T47D (cell line): ENCODE measurements at regions not wholly inside any gene's neighbourhood (a gene's known extent, or its start where the extent isn't known, plus 50 kb on each side); places are given as distances from the start of the nearest gene placed in this dataset.

Experiments
- DNase-seq, 2 experiments: peaks; one replicate each; pipeline versions ENCODE4 v3.0.0 to v3.0.0-alpha.2; 2011 to 2012; ENCODE audit warnings: low read depth in 1 of 2, low spot score in 1 of 2
- JUND ChIP-seq: IDR thresholded peaks from 2 replicates; pipeline ENCODE4 v1.6.1; 2012; ENCODE audit warnings: low read depth
- in situ Hi-C: cut with HindIII; loops from 2 replicates; pipeline ENCODE4 v1.10.0; 2016; ENCODE audit warnings: low sequenced_read_pairs, low pct_unique_long_range_greater_than_20kb

DNA sequence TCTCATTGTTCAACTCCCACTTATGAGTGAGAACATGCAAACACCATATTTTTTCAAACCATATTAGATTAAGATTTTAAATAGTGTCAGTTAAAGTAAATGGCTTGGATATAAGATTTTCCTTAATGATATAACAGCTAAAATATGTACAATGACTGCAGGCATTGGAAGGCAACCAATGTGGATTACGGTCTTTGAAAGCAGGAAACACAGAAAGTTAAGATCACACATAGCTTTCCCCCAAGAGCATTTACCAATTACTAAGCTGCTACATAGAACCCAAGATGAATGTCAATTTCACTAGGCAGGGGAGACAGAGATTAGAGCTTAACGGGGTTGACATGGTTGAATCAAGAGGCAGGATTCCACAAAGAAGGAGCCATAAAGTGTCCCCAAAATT, 173.2 kb upstream of the TRPC4 start:
- no peak for TF ChIP-seq JUND
- no peak for DNase-seq
- in situ Hi-C loops: no loop called here

- in situ Hi-C loops: no loop called here
- DNase-seq: no peak
- TF ChIP-seq JUND: no peak
Observed at GRCh38 chr13:38024431-38024830, 154.9 kb upstream of the TRPC4 start.

DNA sequence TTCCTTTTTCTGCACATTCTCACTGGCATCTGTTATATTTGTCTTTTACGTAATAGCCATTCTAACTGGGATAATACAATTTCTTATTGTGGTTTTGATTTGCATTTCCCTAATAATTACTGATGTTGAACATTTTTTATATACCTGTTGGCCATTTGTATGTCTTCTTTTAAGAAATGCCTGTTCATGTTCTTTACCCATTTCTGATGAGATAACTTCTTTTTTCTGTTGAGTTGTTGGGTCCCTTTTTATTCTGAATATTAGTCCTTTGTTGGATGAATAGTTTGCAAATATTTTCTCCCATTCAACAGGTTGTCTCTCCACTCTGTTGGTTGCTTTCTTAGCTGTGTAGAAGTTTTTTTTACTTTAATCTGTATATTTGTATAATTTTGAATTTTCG, 147.7 kb upstream of the TRPC4 start:
- DNase-seq: no peak
- in situ Hi-C loops: no loop called here
- no peak for TF ChIP-seq JUND

GRCh38 chr13:38013676-38014075, 144.1 kb upstream of the TRPC4 start:
- TF ChIP-seq JUND: no peak
- in situ Hi-C loops: no loop called here
- no peak for DNase-seq

DNA sequence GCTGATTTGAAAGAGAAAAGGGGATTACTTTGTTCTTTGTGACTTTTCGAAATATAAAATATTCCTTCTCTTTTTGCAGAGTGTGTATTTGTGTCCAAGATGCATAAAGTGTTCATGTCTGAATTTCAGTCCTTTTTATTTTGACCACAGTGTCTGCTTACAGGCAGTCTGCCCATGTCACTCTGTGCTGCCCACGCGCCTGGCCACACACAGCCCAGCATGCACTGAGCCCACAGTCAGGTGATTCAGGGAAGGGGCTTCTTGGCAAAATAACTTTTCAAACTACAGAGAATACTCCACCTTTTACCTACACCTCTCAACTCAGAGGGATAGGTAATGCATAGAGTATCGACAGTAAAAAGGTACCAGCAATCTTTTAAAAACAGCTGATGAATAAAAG, 142.5 kb upstream of the TRPC4 start:
- in situ Hi-C loops: no loop called here
- DNase-seq: no peak
- no peak for TF ChIP-seq JUND

DNA sequence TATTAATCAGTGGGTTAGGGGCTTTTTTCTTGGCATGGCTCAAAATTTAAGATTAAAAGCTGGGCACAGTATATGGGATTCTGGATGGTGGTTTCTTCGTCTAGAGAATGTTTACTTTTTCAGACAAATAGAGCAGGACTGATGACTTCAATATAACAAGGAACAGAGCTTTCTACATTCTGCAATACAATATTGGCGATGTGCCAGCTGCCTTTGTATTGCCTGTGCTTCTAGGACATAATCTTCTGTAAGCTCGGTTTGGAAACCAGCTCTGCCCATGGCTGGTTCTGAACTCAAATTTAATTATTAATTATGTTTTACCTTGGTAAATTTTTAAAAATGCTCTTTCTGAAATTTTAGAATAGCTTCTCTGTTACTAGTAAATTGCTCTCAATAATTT, 139.1 kb upstream of the TRPC4 start:
- peak in 1 of 2 experiments; percentile 42 for DNase-seq
- TF ChIP-seq JUND: no peak
- in situ Hi-C loops: no loop called here

DNA sequence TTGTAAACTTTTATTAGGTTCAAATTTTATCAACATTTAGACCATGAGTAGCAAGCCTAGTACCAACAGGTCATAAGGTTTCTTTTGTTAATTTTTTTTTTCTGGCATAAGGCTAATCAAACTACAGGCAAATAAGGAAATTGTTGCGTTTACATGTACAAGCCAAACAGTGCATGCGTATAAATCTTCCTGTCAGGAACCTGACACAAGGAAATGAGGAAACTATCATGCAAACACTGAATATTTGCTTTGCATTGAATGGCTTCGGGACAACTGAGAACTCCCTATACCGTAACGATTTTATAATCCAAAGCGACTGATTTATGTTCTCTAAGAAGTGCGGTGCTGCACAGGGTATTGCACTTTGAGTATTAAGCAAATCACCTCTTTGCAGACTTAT, 133.0 kb upstream of the TRPC4 start:
- TF ChIP-seq JUND: no peak
- DNase-seq: peak in 1 of 2 experiments; percentile 68
- in situ Hi-C loops: no loop called here

DNA sequence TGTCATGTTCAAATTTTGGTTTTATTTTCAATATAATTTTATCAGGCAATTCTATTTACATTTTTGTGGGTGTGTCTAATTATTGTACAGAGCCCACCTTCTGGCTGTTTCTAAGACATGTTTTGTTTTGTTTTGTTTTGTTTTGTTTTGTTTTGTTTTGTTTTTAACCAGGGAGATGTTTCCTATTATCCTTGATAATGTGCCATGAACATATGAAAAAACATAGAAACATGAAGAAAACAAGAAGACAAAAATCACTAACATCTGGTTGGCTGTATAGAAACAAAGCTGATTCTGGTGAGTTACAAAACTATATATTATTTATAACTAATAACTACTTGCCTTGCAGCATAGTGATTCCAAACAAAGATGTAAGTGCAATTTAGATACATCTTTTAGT, 128.1 kb upstream of the TRPC4 start:
- TF ChIP-seq JUND: no peak
- no peak for DNase-seq
- in situ Hi-C loops: no loop called here

- no peak for TF ChIP-seq JUND
- in situ Hi-C loops: no loop called here
- no peak for DNase-seq
Observed at GRCh38 chr13:37995092-37995491, 125.5 kb upstream of the TRPC4 start.

- in situ Hi-C loops: no loop called here
- no peak for TF ChIP-seq JUND
- no peak for DNase-seq
Observed at GRCh38 chr13:37986811-37987210, 117.2 kb upstream of the TRPC4 start.

DNA sequence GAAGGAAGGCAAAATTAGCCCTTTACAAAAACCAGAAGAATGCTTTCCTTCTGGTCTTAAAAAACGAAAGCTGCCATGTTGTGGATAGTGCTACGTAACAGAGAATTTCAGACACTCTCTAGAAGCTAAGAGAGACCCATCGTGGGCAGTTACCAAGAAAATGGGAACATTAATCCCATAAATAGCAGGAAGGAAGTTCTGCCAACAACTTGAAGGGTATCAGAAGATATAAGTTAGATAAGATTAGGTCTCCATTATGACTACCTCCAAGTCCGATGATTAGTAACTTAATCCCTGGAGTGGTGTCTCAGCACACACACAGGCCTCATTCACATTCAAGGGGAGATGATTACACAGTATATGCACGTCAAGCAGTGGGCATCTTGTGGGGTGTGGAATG, 115.7 kb upstream of the TRPC4 start:
- TF ChIP-seq JUND: no peak
- in situ Hi-C loops: no loop called here
- DNase-seq: no peak

GRCh38 chr13:37984357-37984756, 114.8 kb upstream of the TRPC4 start:
- peak in 1 of 2 experiments; percentile 9 for DNase-seq
- in situ Hi-C loops: no loop called here
- TF ChIP-seq JUND: no peak

GRCh38 chr13:37981932-37982331, 112.4 kb upstream of the TRPC4 start:
- in situ Hi-C loops: no loop called here
- no peak for TF ChIP-seq JUND
- no peak for DNase-seq

GRCh38 chr13:37978680-37979079, 109.1 kb upstream of the TRPC4 start:
- in situ Hi-C loops: no loop called here
- TF ChIP-seq JUND: no peak
- DNase-seq: no peak
